Astrocyte (in vitro differentiated cells and primary cell): ENCODE measurements at regions not wholly inside any gene's neighbourhood (a gene's known extent, or its start where the extent isn't known, plus 50 kb on each side); places are given as distances from the start of the nearest gene placed in this dataset.

Source experiments
- EZH2 ChIP-seq: IDR thresholded peaks from 2 replicates; pipeline ENCODE4 v1.6.1; 2012; ENCODE audit warnings: mild to moderate bottlenecking, low read length, inconsistent platforms; ENCODE audit not compliant: insufficient read depth
- TF ChIP-seq, protein P1 (sequence below): IDR thresholded peaks from 2 replicates; pipeline ENCODE4 v1.5.1; 2011; ENCODE audit warnings: low read depth, mild to moderate bottlenecking, inconsistent platforms, low read length, moderate library complexity; ENCODE audit not compliant: insufficient read depth

DNA sequence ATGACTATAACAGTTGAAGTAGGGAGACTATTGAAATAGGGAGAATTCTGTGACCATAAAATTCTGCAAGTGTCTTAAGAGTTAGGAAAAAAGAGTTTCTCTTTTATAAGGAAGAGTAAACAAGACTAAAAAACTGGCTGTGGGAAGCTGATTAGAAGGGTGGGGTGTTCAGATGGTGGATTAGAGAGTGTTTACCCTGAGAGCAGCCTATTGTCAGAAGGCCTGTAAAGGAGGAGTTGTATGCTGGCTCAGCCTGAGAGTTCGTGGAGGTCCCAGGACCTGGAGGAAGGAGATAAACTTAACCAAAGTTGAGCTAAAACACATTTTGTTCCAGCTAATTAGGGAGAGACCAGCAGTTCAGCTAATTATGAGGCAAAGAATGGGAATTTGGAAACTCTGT is 629.7 kb downstream of the PCDH7 start:
- TF ChIP-seq EZH2: no peak
- TF ChIP-seq, protein P1, sequence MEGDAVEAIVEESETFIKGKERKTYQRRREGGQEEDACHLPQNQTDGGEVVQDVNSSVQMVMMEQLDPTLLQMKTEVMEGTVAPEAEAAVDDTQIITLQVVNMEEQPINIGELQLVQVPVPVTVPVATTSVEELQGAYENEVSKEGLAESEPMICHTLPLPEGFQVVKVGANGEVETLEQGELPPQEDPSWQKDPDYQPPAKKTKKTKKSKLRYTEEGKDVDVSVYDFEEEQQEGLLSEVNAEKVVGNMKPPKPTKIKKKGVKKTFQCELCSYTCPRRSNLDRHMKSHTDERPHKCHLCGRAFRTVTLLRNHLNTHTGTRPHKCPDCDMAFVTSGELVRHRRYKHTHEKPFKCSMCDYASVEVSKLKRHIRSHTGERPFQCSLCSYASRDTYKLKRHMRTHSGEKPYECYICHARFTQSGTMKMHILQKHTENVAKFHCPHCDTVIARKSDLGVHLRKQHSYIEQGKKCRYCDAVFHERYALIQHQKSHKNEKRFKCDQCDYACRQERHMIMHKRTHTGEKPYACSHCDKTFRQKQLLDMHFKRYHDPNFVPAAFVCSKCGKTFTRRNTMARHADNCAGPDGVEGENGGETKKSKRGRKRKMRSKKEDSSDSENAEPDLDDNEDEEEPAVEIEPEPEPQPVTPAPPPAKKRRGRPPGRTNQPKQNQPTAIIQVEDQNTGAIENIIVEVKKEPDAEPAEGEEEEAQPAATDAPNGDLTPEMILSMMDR: no peak
